ENCODE measurements at regions not wholly inside any gene's neighbourhood (a gene's known extent, or its start where the extent isn't known, plus 50 kb on each side); places are given as distances from the start of the nearest gene placed in this dataset.

- TF ChIP-seq CTCF (IDR thresholded peaks at IDR 0.05): no peak
- TF ChIP-seq POLR2A (IDR thresholded peaks at IDR 0.05): no peak
Observed at GRCh38 chr10:62460393-62460792, 86.2 kb downstream of the ZNF365 start.

Measured in tibial nerve (tissue), 3 donors.